K562 (cell line): ENCODE measurements at regions not wholly inside any gene's neighbourhood (a gene's known extent, or its start where the extent isn't known, plus 50 kb on each side); places are given as distances from the start of the nearest gene placed in this dataset.

Experiments
- ATAC-seq: fragments of 200-7000 bp; cut with Tn5 transposase; 3 replicates; pipeline ENCODE4 v1.9.1; 2020; ENCODE audit warnings: moderate library complexity
- BruUV-seq: library from RNA; stranded (reverse); fragments of 400-500 nt; replicated peaks from 2 replicates; lab custom pipeline; 2021; lab: Mats Ljungman, UMichigan
- CTCF ChIA-PET: fragments of 300-600 bp; formaldehyde crosslinking; extraction: SDS; loops from one replicate; lab custom pipeline; 2021; ENCODE audit warnings: low intra/inter-chr PET ratio; lab: Yijun Ruan, JAX
- POLR2A ChIA-PET: fragments of 300-600, 350-650 bp; sonication (Branson Sonifier 250); formaldehyde crosslinking; extraction: SDS; loops from one replicate; lab custom pipeline; 2021; ENCODE audit warnings: antibody characterized with exemption, inconsistent platforms; lab: Yijun Ruan, JAX
- DNase-seq, 4 experiments: peaks; one replicate each; pipeline versions ENCODE4 v3.0.0 to v3.0.0-alpha.2; 2011 to 2018; ENCODE audit warnings: low spot score in 3 of 4, mixed read lengths in 3 of 4; ENCODE audit errors: extremely low read depth in 1 of 4
- FAIRE-seq: peaks from 2 replicates; lab custom pipeline; 2011; peaks lifted over from hg19 to GRCh38; lab: Jason Lieb, UNC
- H2AFZ ChIP-seq: 2 replicates; pipeline ENCODE4 v1.6.0; 2011; ENCODE audit warnings: low read depth, low read length, control low read depth, inconsistent platforms
- H3K27ac ChIP-seq: fragments of 200-600 bp; 3 replicates; pipeline ENCODE4 v1.8.0; 2011; ENCODE audit warnings: low read depth, mild to moderate bottlenecking, control low read depth, inconsistent platforms, low read length, moderate library complexity, mixed read lengths; ENCODE audit errors: extremely low read depth
- H3K27me3 ChIP-seq, 2 experiments: fragments of 300-600 bp in 1 of 2; 2 replicates in 1 of 2; 3 replicates in 1 of 2; pipeline versions ENCODE4 v1.6.0 to v1.8.0; 2011; ENCODE audit warnings: inconsistent platforms in 2 of 2, low read length in 2 of 2, mild to moderate bottlenecking in 1 of 2, mixed read lengths in 1 of 2, moderate library complexity in 1 of 2; ENCODE audit not compliant: control insufficient read depth in 2 of 2, insufficient read depth in 2 of 2
- H3K36me3 ChIP-seq: fragments of 300-600 bp; 3 replicates; pipeline ENCODE4 v1.8.0; 2011; ENCODE audit warnings: mild to moderate bottlenecking, low read length, inconsistent platforms; ENCODE audit not compliant: control insufficient read depth, insufficient read depth
- H3K4me1 ChIP-seq, 2 experiments: fragments of 200-600 bp in 1 of 2; replicated peaks in 1 of 2; 2 replicates in 1 of 2; 3 replicates in 1 of 2; pipeline versions ENCODE4 v1.5.1 to v1.8.0; 2011; ENCODE audit warnings: inconsistent platforms in 2 of 2, low read length in 2 of 2, mild to moderate bottlenecking in 1 of 2, mixed read lengths in 1 of 2, moderate library complexity in 1 of 2; ENCODE audit not compliant: control insufficient read depth in 2 of 2, insufficient read depth in 2 of 2
- H3K4me2 ChIP-seq: 2 replicates; pipeline ENCODE4 v1.6.1; 2011; ENCODE audit warnings: low read length, control low read depth, inconsistent platforms, mixed read lengths; ENCODE audit not compliant: insufficient read depth
- H3K4me3 ChIP-seq: fragments of 200-600 bp; sonication (generic), shearing (Covaris generic); 2 replicates; pipeline ENCODE4 v1.5.1; 2016; ENCODE audit warnings: control low read depth, inconsistent platforms
- H3K79me2 ChIP-seq: fragments of 200-600 bp; 3 replicates; pipeline ENCODE4 v1.8.0; 2011; ENCODE audit warnings: low read length, inconsistent platforms; ENCODE audit not compliant: control insufficient read depth, insufficient read depth
- H3K9ac ChIP-seq, 2 experiments: 2 replicates each; pipeline versions ENCODE4 v1.6.0 to v1.6.1; 2011; ENCODE audit warnings: low read depth in 2 of 2, low read length in 2 of 2, control low read depth in 1 of 2, inconsistent platforms in 1 of 2, mild to moderate bottlenecking in 1 of 2, mixed read lengths in 1 of 2; ENCODE audit not compliant: insufficient read depth in 1 of 2
- H3K9me1 ChIP-seq: one replicate; pipeline ENCODE4 v1.6.0; 2011; ENCODE audit warnings: inconsistent platforms, mild to moderate bottlenecking, low read length, moderate library complexity; ENCODE audit not compliant: control insufficient read depth, insufficient read depth
- H3K9me3 ChIP-seq: replicated peaks from 2 replicates; pipeline ENCODE4 v1.5.1; 2011; ENCODE audit warnings: low read depth, low read length, inconsistent platforms; ENCODE audit not compliant: control insufficient read depth, insufficient read depth
- H4K20me1 ChIP-seq: replicated peaks from 2 replicates; pipeline ENCODE4 v1.6.1; 2011; ENCODE audit warnings: low read length, inconsistent platforms, mixed read lengths; ENCODE audit not compliant: control insufficient read depth, insufficient read depth
- ADNP ChIP-seq: fragments of 200-800 bp; sonication (Bioruptor generic); IDR thresholded peaks from 2 replicates; pipeline ENCODE4 v1.6.1; 2016; ENCODE audit warnings: missing genetic modification characterization, missing compliant biosample characterization
- ETV5 ChIP-seq: sonication (generic); formaldehyde crosslinking; IDR thresholded peaks from 2 replicates; pipeline ENCODE4 v1.4.0; 2020; ENCODE audit warnings: low read depth, mild to moderate bottlenecking, missing genetic modification reagents
- HNRNPL ChIP-seq: fragments of 200-400 bp; formaldehyde crosslinking; IDR thresholded peaks from 2 replicates; pipeline ENCODE4 v1.6.1; 2017; ENCODE audit warnings: low read depth, mild to moderate bottlenecking, low read length
- MXI1 ChIP-seq: IDR thresholded peaks from 2 replicates; pipeline ENCODE4 v1.6.1; 2011; ENCODE audit warnings: low read depth, mild to moderate bottlenecking, improper control_type of control experiment, low read length
- NCOA4 ChIP-seq: fragments of 450-650 bp; IDR thresholded peaks from 2 replicates; pipeline ENCODE4 v1.6.1; 2018; ENCODE audit warnings: mild to moderate bottlenecking; ENCODE audit not compliant: partially characterized antibody
- PRPF4 ChIP-seq: fragments of 200-400 bp; formaldehyde crosslinking; IDR thresholded peaks from one replicate; pipeline ENCODE4 v1.6.1; 2017; ENCODE audit warnings: low read length, low read depth, mild to moderate bottlenecking; ENCODE audit not compliant: insufficient read depth, poor library complexity, severe bottlenecking
- RFX1 ChIP-seq: fragments of 450-650 bp; IDR thresholded peaks from 2 replicates; pipeline ENCODE4 v1.6.1; 2016; ENCODE audit warnings: mild to moderate bottlenecking, moderate library complexity
- SMAD3 ChIP-seq: fragments of 450-650 bp; formaldehyde crosslinking; conservative IDR thresholded peaks from 2 replicates; pipeline ENCODE4 v1.4.0; 2020; ENCODE audit warnings: mild to moderate bottlenecking
- SRF ChIP-seq, 2 experiments: fragments of 250-450, 450-650 bp in 1 of 2; sonication (Bioruptor Pico) in 1 of 2; sonication (generic) in 1 of 2; formaldehyde crosslinking; IDR thresholded peaks; 2 replicates each; pipeline versions ENCODE4 v1.5.0 to v1.5.1; 2020 to 2022; ENCODE audit warnings: mild to moderate bottlenecking in 1 of 2, missing genetic modification reagents in 1 of 2
- TARDBP ChIP-seq: fragments of 450-650 bp; IDR thresholded peaks from 2 replicates; pipeline ENCODE4 v1.6.1; 2016
- TFAM ChIP-seq: fragments of 250-450 bp; sonication (Bioruptor Pico); conservative IDR thresholded peaks from 2 replicates; pipeline ENCODE4 v1.5.0; 2021; ENCODE audit warnings: mild to moderate bottlenecking, moderate library complexity
- ZC3H8 ChIP-seq: fragments of 450-650 bp; IDR thresholded peaks from 2 replicates; pipeline ENCODE4 v1.6.1; 2017
- ZNF354B ChIP-seq: fragments of 250-450 bp; sonication (Bioruptor Pico); IDR thresholded peaks from 2 replicates; pipeline ENCODE4 v1.4.0; 2020
- ZNF431 ChIP-seq: sonication (generic); formaldehyde crosslinking; IDR thresholded peaks from 2 replicates; pipeline ENCODE4 v1.8.0; 2022; ENCODE audit warnings: mild to moderate bottlenecking, missing genetic modification reagents
- WGBS: fragments of 100-300 bp; shearing (Covaris generic); methylation state at CpG from one replicate; pipeline ENCODE4 v1.1.6; 2016; ENCODE audit warnings: low coverage, mixed read lengths; ENCODE audit not compliant: insufficient coverage; ENCODE audit errors: missing lambda C conversion rate; 5-methylcytosine and 5-hydroxymethylcytosine counted together
- in situ Hi-C: fragments of 300-500 bp; cut with MboI; formaldehyde crosslinking; loops from 4 replicates; pipeline ENCODE4 v1.15.0; 2018; ENCODE audit warnings: inconsistent platforms, mixed read lengths
- intact Hi-C: fragments of 100-400 bp; cut with micrococcal nuclease; formaldehyde crosslinking; loops from 2 replicates; pipeline ENCODE4 v1.14.2; 2022
- TF ChIP-seq, protein P1 (sequence below): fragments of 250-450 bp; sonication (Bioruptor Pico); IDR thresholded peaks from 2 replicates; pipeline ENCODE4 v1.8.0; 2021; ENCODE audit warnings: mild to moderate bottlenecking, moderate library complexity
- TF ChIP-seq, protein P2 (sequence below): fragments of 250-450 bp; sonication (Bioruptor Pico); IDR thresholded peaks from 2 replicates; pipeline ENCODE4 v1.8.0; 2022; ENCODE audit warnings: moderate library complexity, mild to moderate bottlenecking, inconsistent platforms

GRCh38 chr13:111882351-111882750, 184.6 kb upstream of the SOX1 start (continued):
- no peak for TF ChIP-seq MXI1

- H3K9ac ChIP-seq: no peak overlapping the region
- FAIRE-seq (no peak), ATAC-seq (no peak), DNase-seq (no peak)
- intact Hi-C loops: no loop called here
- H2AFZ ChIP-seq: no peak overlapping the region
- H3K36me3 ChIP-seq: no peaks in the 10 kb centered on the region
- H3K79me2 ChIP-seq: no peaks in the 10 kb centered on the region
- H3K4me1 ChIP-seq: no peaks in the 10 kb centered on the region
- POLR2A ChIA-PET: no interaction called here
- H3K27ac ChIP-seq: no peak overlapping the region
- CTCF ChIA-PET: no interaction called here
- H3K27me3 ChIP-seq: no peaks in the 10 kb centered on the region; a peak in 1 of 5 replicates
- H3K9me1 ChIP-seq: no peaks in the 10 kb centered on the region
- in situ Hi-C loops: no loop called here
- no peak overlapping the region for H3K4me2 ChIP-seq
- under 1% methylated on average over 15 of the region's 17 CpGs for WGBS
- no peak overlapping the region for H3K4me3 ChIP-seq
- TF ChIP-seq, protein P1, sequence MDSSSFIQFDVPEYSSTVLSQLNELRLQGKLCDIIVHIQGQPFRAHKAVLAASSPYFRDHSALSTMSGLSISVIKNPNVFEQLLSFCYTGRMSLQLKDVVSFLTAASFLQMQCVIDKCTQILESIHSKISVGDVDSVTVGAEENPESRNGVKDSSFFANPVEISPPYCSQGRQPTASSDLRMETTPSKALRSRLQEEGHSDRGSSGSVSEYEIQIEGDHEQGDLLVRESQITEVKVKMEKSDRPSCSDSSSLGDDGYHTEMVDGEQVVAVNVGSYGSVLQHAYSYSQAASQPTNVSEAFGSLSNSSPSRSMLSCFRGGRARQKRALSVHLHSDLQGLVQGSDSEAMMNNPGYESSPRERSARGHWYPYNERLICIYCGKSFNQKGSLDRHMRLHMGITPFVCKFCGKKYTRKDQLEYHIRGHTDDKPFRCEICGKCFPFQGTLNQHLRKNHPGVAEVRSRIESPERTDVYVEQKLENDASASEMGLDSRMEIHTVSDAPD (CRISPR knock-in tag): no peak
- TF ChIP-seq SRF (CRISPR knock-in tag; IDR thresholded peaks at IDR 0.05): no peak
- no peak for TF ChIP-seq HNRNPL
- TF ChIP-seq ZNF354B (CRISPR knock-in tag): no peak
- TF ChIP-seq RFX1: no peak
- no peak for TF ChIP-seq ETV5 (CRISPR knock-in tag)
- TF ChIP-seq ADNP (tag): no peak
- TF ChIP-seq TARDBP: no peak
- TF ChIP-seq, protein P2, sequence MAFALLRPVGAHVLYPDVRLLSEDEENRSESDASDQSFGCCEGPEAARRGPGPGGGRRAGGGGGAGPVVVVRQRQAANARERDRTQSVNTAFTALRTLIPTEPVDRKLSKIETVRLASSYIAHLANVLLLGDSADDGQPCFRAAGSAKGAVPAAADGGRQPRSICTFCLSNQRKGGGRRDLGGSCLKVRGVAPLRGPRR (CRISPR knock-in tag): no peak
- no peak for TF ChIP-seq NCOA4
- TF ChIP-seq PRPF4: no peak
- TF ChIP-seq ZC3H8: no peak
- no peak for TF ChIP-seq ZNF431 (CRISPR knock-in tag)
- no peak for TF ChIP-seq TFAM
- no peak for TF ChIP-seq SMAD3 (CRISPR knock-in tag)
- TF ChIP-seq, all 486 proteins: peak for 0
- no peaks in the 10 kb centered on the region for H3K9me3 ChIP-seq
- no TSS peak for BruUV-seq
- H4K20me1 ChIP-seq: no peaks in the 10 kb centered on the region
These were observed 183.2 kb upstream of the SOX1 start for GRCh38 chr13:111883571-111884343.
